Hepatocyte (in vitro differentiated cells): ENCODE measurements at regions not wholly inside any gene's neighbourhood (a gene's known extent, or its start where the extent isn't known, plus 50 kb on each side); places are given as distances from the start of the nearest gene placed in this dataset.

Experiments used
- EZH2 ChIP-seq: fragments of 200-600 bp; sonication (generic); IDR thresholded peaks from 2 replicates; pipeline ENCODE4 v1.6.1; 2016; ENCODE audit warnings: antibody characterized with exemption, mild to moderate bottlenecking, borderline replicate concordance
- TF ChIP-seq, protein P1 (sequence below): fragments of 200-600 bp; sonication (generic); IDR thresholded peaks from 2 replicates; pipeline ENCODE4 v1.5.1; 2016; ENCODE audit warnings: antibody characterized with exemption, mild to moderate bottlenecking; ENCODE audit not compliant: poor library complexity

DNA sequence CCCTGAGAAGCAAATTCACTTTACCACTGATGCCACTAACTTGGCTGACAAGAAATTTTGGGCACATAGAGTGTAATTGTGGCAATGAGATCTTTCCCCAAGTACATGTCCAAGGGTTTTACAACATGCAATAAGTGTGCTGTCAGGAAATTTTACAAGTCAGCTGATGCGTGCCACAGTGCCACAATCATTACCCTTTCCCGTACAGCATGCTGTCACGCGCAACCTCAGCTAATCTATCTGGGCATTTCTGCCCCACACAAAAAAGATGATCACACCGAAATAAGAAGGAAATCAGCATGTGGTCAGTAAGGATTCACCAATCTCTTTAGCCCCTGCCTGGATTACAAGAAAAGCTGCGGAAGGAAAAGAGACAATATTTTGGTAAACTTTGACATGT lies 163.6 kb upstream of the PREP start:
- TF ChIP-seq, protein P1, sequence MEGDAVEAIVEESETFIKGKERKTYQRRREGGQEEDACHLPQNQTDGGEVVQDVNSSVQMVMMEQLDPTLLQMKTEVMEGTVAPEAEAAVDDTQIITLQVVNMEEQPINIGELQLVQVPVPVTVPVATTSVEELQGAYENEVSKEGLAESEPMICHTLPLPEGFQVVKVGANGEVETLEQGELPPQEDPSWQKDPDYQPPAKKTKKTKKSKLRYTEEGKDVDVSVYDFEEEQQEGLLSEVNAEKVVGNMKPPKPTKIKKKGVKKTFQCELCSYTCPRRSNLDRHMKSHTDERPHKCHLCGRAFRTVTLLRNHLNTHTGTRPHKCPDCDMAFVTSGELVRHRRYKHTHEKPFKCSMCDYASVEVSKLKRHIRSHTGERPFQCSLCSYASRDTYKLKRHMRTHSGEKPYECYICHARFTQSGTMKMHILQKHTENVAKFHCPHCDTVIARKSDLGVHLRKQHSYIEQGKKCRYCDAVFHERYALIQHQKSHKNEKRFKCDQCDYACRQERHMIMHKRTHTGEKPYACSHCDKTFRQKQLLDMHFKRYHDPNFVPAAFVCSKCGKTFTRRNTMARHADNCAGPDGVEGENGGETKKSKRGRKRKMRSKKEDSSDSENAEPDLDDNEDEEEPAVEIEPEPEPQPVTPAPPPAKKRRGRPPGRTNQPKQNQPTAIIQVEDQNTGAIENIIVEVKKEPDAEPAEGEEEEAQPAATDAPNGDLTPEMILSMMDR: no peak
- TF ChIP-seq EZH2: no peak
